T-helper 17 cell (primary cell): ENCODE measurements at regions not wholly inside any gene's neighbourhood (a gene's known extent, or its start where the extent isn't known, plus 50 kb on each side); places are given as distances from the start of the nearest gene placed in this dataset.

Experiments used
- ATAC-seq: fragments of 150-1000 bp; cut with Tn5 transposase; 2 replicates; pipeline ENCODE4 v1.10.0; 2021; ENCODE audit warnings: mild to moderate bottlenecking, moderate library complexity
- DNase-seq, 3 donors: peaks; one replicate each; pipeline versions ENCODE4 v3.0.0 to v3.0.0-alpha.2; 2020 to 2021
- H3K9me3 ChIP-seq: one replicate; pipeline ENCODE4 v1.7.0; 2013; ENCODE audit warnings: low read length, mild to moderate bottlenecking; ENCODE audit not compliant: control insufficient read depth, poor library complexity, severe bottlenecking
- H3K27ac Mint-ChIP-seq: one replicate; pipeline ENCODE4 v1.8.0; 2022; ENCODE audit warnings: mild to moderate bottlenecking, moderate library complexity, mixed read lengths
- H3K27me3 Mint-ChIP-seq: one replicate; pipeline ENCODE4 v1.8.0; 2022; ENCODE audit warnings: mixed read lengths
- H3K36me3 Mint-ChIP-seq: one replicate; pipeline ENCODE4 v1.8.0; 2022; ENCODE audit warnings: low read depth, mixed read lengths
- H3K4me1 Mint-ChIP-seq: one replicate; pipeline ENCODE4 v1.8.0; 2022; ENCODE audit warnings: mild to moderate bottlenecking, mixed read lengths
- H3K4me3 Mint-ChIP-seq: one replicate; pipeline ENCODE4 v1.8.0; 2022; ENCODE audit warnings: mild to moderate bottlenecking, moderate library complexity, mixed read lengths

DNA sequence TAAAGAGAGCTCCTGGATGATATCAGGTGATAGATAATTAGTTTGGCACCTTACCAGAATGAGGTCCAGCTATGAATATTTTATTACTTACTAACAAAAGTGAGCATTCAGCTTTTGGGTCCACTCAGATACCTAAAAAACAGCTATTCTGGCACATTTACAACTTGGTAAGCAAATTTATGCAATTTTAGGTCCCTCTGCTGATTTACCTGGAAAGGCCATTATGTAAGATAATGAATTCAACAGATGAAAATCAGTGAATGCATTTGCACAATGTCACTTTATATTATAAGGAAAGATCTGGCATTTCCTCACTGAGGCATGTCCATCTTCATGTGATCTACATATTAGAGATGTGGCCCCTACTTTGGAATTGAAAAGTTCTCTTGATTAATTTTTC lies 517.0 kb downstream of the SPRY1 start:
- Mint-ChIP-seq H3K4me3 (no peak overlapping the region), H3K27me3 (no peaks in the 10 kb centered on the region), H3K36me3 (no peaks in the 10 kb centered on the region), H3K27ac (no peak overlapping the region), H3K4me1 (no peaks in the 10 kb centered on the region)
- ATAC-seq (no peak), DNase-seq (no peak)
- H3K9me3 ChIP-seq: no peaks in the 10 kb centered on the region

DNA sequence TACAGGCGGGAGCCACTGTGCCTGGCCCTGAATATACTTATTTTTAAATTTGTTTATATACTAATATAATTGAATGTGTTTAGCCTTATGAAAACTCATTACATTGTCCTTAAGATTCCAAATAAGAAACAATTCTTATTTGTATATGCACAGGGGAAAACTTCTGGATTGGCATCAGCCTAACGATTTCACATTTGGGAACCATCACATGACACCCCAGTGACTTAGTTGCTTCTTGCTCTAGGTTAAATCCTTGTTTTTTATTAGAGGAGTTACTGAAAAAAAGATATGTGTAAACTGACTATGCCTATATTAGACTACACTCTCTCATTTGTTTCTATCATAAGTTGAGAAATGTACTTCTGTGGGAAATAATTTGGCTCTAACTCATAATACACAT lies 520.2 kb downstream of the SPRY1 start:
- no peaks in the 10 kb centered on the region for H3K27me3 Mint-ChIP-seq
- no peaks in the 10 kb centered on the region for H3K9me3 ChIP-seq
- H3K4me1 Mint-ChIP-seq: no peaks in the 10 kb centered on the region
- DNase-seq (no peak), ATAC-seq (no peak)
- H3K4me3 Mint-ChIP-seq: no peak overlapping the region
- no peaks in the 10 kb centered on the region for H3K36me3 Mint-ChIP-seq
- no peak overlapping the region for H3K27ac Mint-ChIP-seq

GRCh38 chr4:123919576-123920098 lies 523.0 kb downstream of the SPRY1 start:
- H3K36me3 Mint-ChIP-seq: no peaks in the 10 kb centered on the region
- H3K4me1 Mint-ChIP-seq: no peaks in the 10 kb centered on the region
- no peaks in the 10 kb centered on the region for H3K9me3 ChIP-seq
- H3K27ac Mint-ChIP-seq: no peak overlapping the region
- no peak for ATAC-seq
- no peak for DNase-seq
- H3K4me3 Mint-ChIP-seq: no peak overlapping the region
- no peaks in the 10 kb centered on the region for H3K27me3 Mint-ChIP-seq

GRCh38 chr4:123921339-123921738 lies 524.7 kb downstream of the SPRY1 start:
- no peak for DNase-seq
- Mint-ChIP-seq H3K27me3 (peaks cover 5% of the 10 kb centered on the region), H3K27ac (no peak overlapping the region), H3K36me3 (no peaks in the 10 kb centered on the region), H3K4me1 (no peaks in the 10 kb centered on the region), H3K4me3 (no peak overlapping the region)
- H3K9me3 ChIP-seq: no peaks in the 10 kb centered on the region
- no peak for ATAC-seq

GRCh38 chr4:123922847-123923246 lies 526.3 kb downstream of the SPRY1 start:
- Mint-ChIP-seq H3K27ac (no peak overlapping the region), H3K36me3 (no peaks in the 10 kb centered on the region), H3K27me3 (peaks cover 5% of the 10 kb centered on the region), H3K4me1 (no peaks in the 10 kb centered on the region), H3K4me3 (no peak overlapping the region)
- no peaks in the 10 kb centered on the region for H3K9me3 ChIP-seq
- no peak for DNase-seq
- ATAC-seq: no peak

- no peak for ATAC-seq
- Mint-ChIP-seq H3K36me3 (no peaks in the 10 kb centered on the region), H3K27me3 (peaks cover 5% of the 10 kb centered on the region), H3K4me3 (no peak overlapping the region), H3K4me1 (no peaks in the 10 kb centered on the region), H3K27ac (no peak overlapping the region)
- no peaks in the 10 kb centered on the region for H3K9me3 ChIP-seq
- DNase-seq: no peak
Measured at GRCh38 chr4:123924536-123924935, 527.9 kb downstream of the SPRY1 start.

GRCh38 chr4:123929565-123929964 lies 533.0 kb downstream of the SPRY1 start:
- Mint-ChIP-seq H3K4me3 (no peak overlapping the region), H3K4me1 (no peaks in the 10 kb centered on the region), H3K36me3 (no peaks in the 10 kb centered on the region), H3K27me3 (peaks cover 5% of the 10 kb centered on the region), H3K27ac (no peak overlapping the region)
- no peak for ATAC-seq
- H3K9me3 ChIP-seq: no peaks in the 10 kb centered on the region
- DNase-seq: no peak

DNA sequence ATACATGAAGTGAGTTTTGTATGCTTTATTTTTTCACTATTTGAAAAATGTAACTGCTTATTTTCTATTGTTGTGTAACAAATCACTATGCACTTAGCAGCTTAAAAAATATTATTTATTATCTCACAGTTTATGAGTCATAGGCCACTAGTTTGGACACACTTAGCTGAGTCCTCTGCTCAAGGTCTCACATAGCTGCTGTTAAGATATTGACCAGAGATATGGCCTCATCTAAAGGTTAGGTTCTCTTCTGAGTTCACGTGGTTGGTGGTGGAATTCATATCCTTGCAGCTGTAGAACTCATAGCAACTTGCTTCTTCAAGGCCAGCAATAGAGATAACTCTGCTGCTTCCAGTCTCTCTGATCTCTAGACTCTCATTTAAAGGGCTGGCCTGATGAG lies 534.4 kb downstream of the SPRY1 start:
- H3K36me3 Mint-ChIP-seq: no peaks in the 10 kb centered on the region
- ATAC-seq (no peak), DNase-seq (no peak)
- no peaks in the 10 kb centered on the region for H3K9me3 ChIP-seq
- no peaks in the 10 kb centered on the region for H3K4me1 Mint-ChIP-seq
- H3K27me3 Mint-ChIP-seq: no peaks in the 10 kb centered on the region
- H3K27ac Mint-ChIP-seq: no peak overlapping the region
- H3K4me3 Mint-ChIP-seq: no peak overlapping the region

- no peaks in the 10 kb centered on the region for H3K9me3 ChIP-seq
- ATAC-seq (no peak), DNase-seq (no peak)
- H3K27me3 Mint-ChIP-seq: no peaks in the 10 kb centered on the region
- H3K36me3 Mint-ChIP-seq: no peaks in the 10 kb centered on the region
- no peak overlapping the region for H3K4me3 Mint-ChIP-seq
- no peak overlapping the region for H3K27ac Mint-ChIP-seq
- H3K4me1 Mint-ChIP-seq: no peaks in the 10 kb centered on the region
Measured at GRCh38 chr4:123934096-123934495, 537.5 kb downstream of the SPRY1 start.

GRCh38 chr4:123936621-123937043 lies 540.0 kb downstream of the SPRY1 start:
- Mint-ChIP-seq H3K4me1 (no peaks in the 10 kb centered on the region), H3K36me3 (no peaks in the 10 kb centered on the region), H3K4me3 (no peak overlapping the region), H3K27me3 (no peaks in the 10 kb centered on the region), H3K27ac (no peak overlapping the region)
- no peaks in the 10 kb centered on the region for H3K9me3 ChIP-seq
- DNase-seq (no peak), ATAC-seq (no peak)

- Mint-ChIP-seq H3K4me1 (no peaks in the 10 kb centered on the region), H3K36me3 (no peaks in the 10 kb centered on the region)
Measured at GRCh38 chr4:123937581-123937980, 541.0 kb downstream of the SPRY1 start.

DNA sequence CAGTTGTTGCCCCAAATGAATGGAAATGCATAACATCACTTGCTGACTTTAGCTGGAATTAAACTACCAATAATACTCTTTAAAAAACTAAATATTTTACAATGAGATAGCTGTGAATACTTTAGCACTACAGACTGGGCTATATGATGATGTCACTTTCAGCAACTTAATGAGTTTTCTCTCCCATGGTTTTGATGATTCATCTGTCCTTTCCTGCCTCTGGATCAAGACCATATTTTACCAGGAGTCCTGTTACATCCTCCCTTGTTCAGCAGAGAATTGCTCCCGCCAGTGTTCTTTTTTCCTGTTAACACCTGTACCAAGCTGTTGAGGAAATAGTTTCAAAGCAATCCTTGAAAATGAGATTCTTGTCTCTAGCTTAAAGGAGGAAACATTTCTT lies 543.0 kb downstream of the SPRY1 start:
- no peaks in the 10 kb centered on the region for H3K4me1 Mint-ChIP-seq
- H3K36me3 Mint-ChIP-seq: no peaks in the 10 kb centered on the region
- H3K27ac Mint-ChIP-seq: no peak overlapping the region
- H3K9me3 ChIP-seq: no peaks in the 10 kb centered on the region
- DNase-seq (no peak), ATAC-seq (no peak)
- no peaks in the 10 kb centered on the region for H3K27me3 Mint-ChIP-seq
- H3K4me3 Mint-ChIP-seq: no peak overlapping the region

More at GRCh38 chr4:123937581-123937980, 541.0 kb downstream of the SPRY1 start:
- H3K4me3 Mint-ChIP-seq: no peak overlapping the region
- ATAC-seq: no peak
- H3K27me3 Mint-ChIP-seq: no peaks in the 10 kb centered on the region
- no peaks in the 10 kb centered on the region for H3K9me3 ChIP-seq
- DNase-seq: no peak
- H3K27ac Mint-ChIP-seq: no peak overlapping the region

- Mint-ChIP-seq H3K27ac (no peak overlapping the region), H3K36me3 (no peaks in the 10 kb centered on the region), H3K4me1 (no peaks in the 10 kb centered on the region), H3K27me3 (no peaks in the 10 kb centered on the region), H3K4me3 (no peak overlapping the region)
- no peaks in the 10 kb centered on the region for H3K9me3 ChIP-seq
- DNase-seq (no peak), ATAC-seq (no peak)
Measured at GRCh38 chr4:123940604-123941003, 544.0 kb downstream of the SPRY1 start.

- no peaks in the 10 kb centered on the region for H3K9me3 ChIP-seq
- Mint-ChIP-seq H3K4me3 (no peak overlapping the region), H3K36me3 (no peaks in the 10 kb centered on the region), H3K27me3 (no peaks in the 10 kb centered on the region), H3K27ac (no peak overlapping the region), H3K4me1 (no peaks in the 10 kb centered on the region)
- DNase-seq (no peak), ATAC-seq (no peak)
Measured at GRCh38 chr4:123941306-123941705, 544.7 kb downstream of the SPRY1 start.
